ENCODE measurements at regions not wholly inside any gene's neighbourhood (a gene's known extent, or its start where the extent isn't known, plus 50 kb on each side); places are given as distances from the start of the nearest gene placed in this dataset.

- H3K27ac ChIP-seq (ENCODE audit: insufficient read depth in 1 of 2, low read depth in 1 of 2, low read length in 2 of 2, poor library complexity in 1 of 2, severe bottlenecking in 2 of 2): no peak overlapping the region
- peaks cover 0 to 17% (median 0%) of the 10 kb centered on the region in 5 experiments for H3K9me3 ChIP-seq (ENCODE audit: control extremely low read depth in 1 of 5, control insufficient read depth in 4 of 5, insufficient read depth in 2 of 5, low read depth in 1 of 5, low read length in 4 of 5)
- no peaks in the 10 kb centered on the region for H3K27me3 ChIP-seq (replicated peaks in 2 of 5; ENCODE audit: control insufficient read depth in 4 of 5, insufficient read depth in 5 of 5, low read length in 4 of 5)
- H3K4me1 ChIP-seq (ENCODE audit: control extremely low read depth in 1 of 4, control insufficient read depth in 4 of 4, insufficient read depth in 4 of 4, low read length in 3 of 4): no peaks in the 10 kb centered on the region
- WGBS (ENCODE audit: insufficient coverage): 100% methylated on average over 2 of the region's 4 CpGs
- H3K36me3 ChIP-seq (ENCODE audit: control insufficient read depth in 4 of 4, insufficient read depth in 4 of 4, low read length in 3 of 4): no peaks in the 10 kb centered on the region
- ChIA-PET CTCF (no interaction called here), POLR2A (no interaction called here)
- no peak overlapping the region for H3K4me3 ChIP-seq (ENCODE audit: control insufficient read depth in 1 of 7, extremely low read depth in 1 of 7, insufficient read depth in 4 of 7, low read depth in 2 of 7, low read length in 6 of 7)
- no peak for DNase-seq
Observed at GRCh38 chr2:52895726-52896340, 871.8 kb upstream of the CHAC2 start.

GRCh38 chr2:52886556-52886955 is 881.0 kb upstream of the CHAC2 start:
- Histone ChIP-seq H3K9me3 (ENCODE audit: control extremely low read depth in 1 of 5, control insufficient read depth in 4 of 5, insufficient read depth in 2 of 5, low read depth in 1 of 5, low read length in 4 of 5) (no peaks in the 10 kb centered on the region), H3K27me3 (replicated peaks in 2 of 5; ENCODE audit: control insufficient read depth in 4 of 5, insufficient read depth in 5 of 5, low read length in 4 of 5) (no peaks in the 10 kb centered on the region), H3K36me3 (ENCODE audit: control insufficient read depth in 4 of 4, insufficient read depth in 4 of 4, low read length in 3 of 4) (no peaks in the 10 kb centered on the region), H3K4me3 (ENCODE audit: control insufficient read depth in 1 of 7, extremely low read depth in 1 of 7, insufficient read depth in 4 of 7, low read depth in 2 of 7, low read length in 6 of 7) (no peak overlapping the region), H3K4me1 (ENCODE audit: control extremely low read depth in 1 of 4, control insufficient read depth in 4 of 4, insufficient read depth in 4 of 4, low read length in 3 of 4) (no peaks in the 10 kb centered on the region), H3K27ac (ENCODE audit: insufficient read depth in 1 of 2, low read depth in 1 of 2, low read length in 2 of 2, poor library complexity in 1 of 2, severe bottlenecking in 2 of 2) (no peak overlapping the region)
- ChIA-PET CTCF (no interaction called here), POLR2A (no interaction called here)
- DNase-seq: no peak
- 95% methylated on average over 2 of the region's 3 CpGs for WGBS (ENCODE audit: insufficient coverage)

GRCh38 chr2:52884761-52885352 is 882.7 kb upstream of the CHAC2 start:
- Histone ChIP-seq H3K27ac (ENCODE audit: insufficient read depth in 1 of 2, low read depth in 1 of 2, low read length in 2 of 2, poor library complexity in 1 of 2, severe bottlenecking in 2 of 2) (no peak overlapping the region), H3K4me3 (ENCODE audit: control insufficient read depth in 1 of 7, extremely low read depth in 1 of 7, insufficient read depth in 4 of 7, low read depth in 2 of 7, low read length in 6 of 7) (no peak overlapping the region), H3K36me3 (ENCODE audit: control insufficient read depth in 4 of 4, insufficient read depth in 4 of 4, low read length in 3 of 4) (no peaks in the 10 kb centered on the region), H3K27me3 (replicated peaks in 2 of 5; ENCODE audit: control insufficient read depth in 4 of 5, insufficient read depth in 5 of 5, low read length in 4 of 5) (no peaks in the 10 kb centered on the region), H3K9me3 (ENCODE audit: control extremely low read depth in 1 of 5, control insufficient read depth in 4 of 5, insufficient read depth in 2 of 5, low read depth in 1 of 5, low read length in 4 of 5) (no peaks in the 10 kb centered on the region), H3K4me1 (ENCODE audit: control extremely low read depth in 1 of 4, control insufficient read depth in 4 of 4, insufficient read depth in 4 of 4, low read length in 3 of 4) (no peaks in the 10 kb centered on the region)
- WGBS (ENCODE audit: insufficient coverage): no CpG with 5 or more reads among the region's 3 CpGs
- DNase-seq: no peak
- ChIA-PET CTCF (no interaction called here), POLR2A (no interaction called here)

GRCh38 chr2:52882974-52883373 is 884.6 kb upstream of the CHAC2 start:
- CTCF ChIA-PET: interaction anchor here (1.5 kb wide), 1 partner anchor 10 kb away, joined by 4 read pairs; no protein-coding TSS in a partner anchor
- H3K9me3 ChIP-seq (ENCODE audit: control extremely low read depth in 1 of 5, control insufficient read depth in 4 of 5, insufficient read depth in 2 of 5, low read depth in 1 of 5, low read length in 4 of 5): no peaks in the 10 kb centered on the region
- 50% methylated on average over 2 of the region's 2 CpGs for WGBS (ENCODE audit: insufficient coverage)

GRCh38 chr2:52881606-52882005 is 886.0 kb upstream of the CHAC2 start:
- POLR2A ChIA-PET: no interaction called here
- no peak for DNase-seq
- CTCF ChIA-PET: no interaction called here

More at GRCh38 chr2:52882974-52883373, 884.6 kb upstream of the CHAC2 start:
- POLR2A ChIA-PET: no interaction called here
- no peak overlapping the region for H3K27ac ChIP-seq (ENCODE audit: insufficient read depth in 1 of 2, low read depth in 1 of 2, low read length in 2 of 2, poor library complexity in 1 of 2, severe bottlenecking in 2 of 2)
- no peaks in the 10 kb centered on the region for H3K4me1 ChIP-seq (ENCODE audit: control extremely low read depth in 1 of 4, control insufficient read depth in 4 of 4, insufficient read depth in 4 of 4, low read length in 3 of 4)
- H3K36me3 ChIP-seq (ENCODE audit: control insufficient read depth in 4 of 4, insufficient read depth in 4 of 4, low read length in 3 of 4): no peaks in the 10 kb centered on the region
- H3K4me3 ChIP-seq (ENCODE audit: control insufficient read depth in 1 of 7, extremely low read depth in 1 of 7, insufficient read depth in 4 of 7, low read depth in 2 of 7, low read length in 6 of 7): no peak overlapping the region
- H3K27me3 ChIP-seq (replicated peaks in 2 of 5; ENCODE audit: control insufficient read depth in 4 of 5, insufficient read depth in 5 of 5, low read length in 4 of 5): no peaks in the 10 kb centered on the region
- no peak for DNase-seq

GRCh38 chr2:52880872-52881271 is 886.7 kb upstream of the CHAC2 start:
- no peak overlapping the region for H3K4me3 ChIP-seq (ENCODE audit: control insufficient read depth in 1 of 7, extremely low read depth in 1 of 7, insufficient read depth in 4 of 7, low read depth in 2 of 7, low read length in 6 of 7)
- H3K36me3 ChIP-seq (ENCODE audit: control insufficient read depth in 4 of 4, insufficient read depth in 4 of 4, low read length in 3 of 4): no peaks in the 10 kb centered on the region
- no peaks in the 10 kb centered on the region for H3K4me1 ChIP-seq (ENCODE audit: control extremely low read depth in 1 of 4, control insufficient read depth in 4 of 4, insufficient read depth in 4 of 4, low read length in 3 of 4)
- DNase-seq: peak in 1 of 3 donors; percentile 13
- ChIA-PET CTCF (no interaction called here), POLR2A (no interaction called here)
- no peaks in the 10 kb centered on the region for H3K27me3 ChIP-seq (replicated peaks in 2 of 5; ENCODE audit: control insufficient read depth in 4 of 5, insufficient read depth in 5 of 5, low read length in 4 of 5)
- H3K27ac ChIP-seq (ENCODE audit: insufficient read depth in 1 of 2, low read depth in 1 of 2, low read length in 2 of 2, poor library complexity in 1 of 2, severe bottlenecking in 2 of 2): no peak overlapping the region
- WGBS (ENCODE audit: insufficient coverage): 96% methylated on average over 3 of the region's 3 CpGs
- H3K9me3 ChIP-seq (ENCODE audit: control extremely low read depth in 1 of 5, control insufficient read depth in 4 of 5, insufficient read depth in 2 of 5, low read depth in 1 of 5, low read length in 4 of 5): no peaks in the 10 kb centered on the region

More at GRCh38 chr2:52881606-52882005, 886.0 kb upstream of the CHAC2 start:
- H3K36me3 ChIP-seq (ENCODE audit: control insufficient read depth in 4 of 4, insufficient read depth in 4 of 4, low read length in 3 of 4): no peaks in the 10 kb centered on the region
- H3K27me3 ChIP-seq (replicated peaks in 2 of 5; ENCODE audit: control insufficient read depth in 4 of 5, insufficient read depth in 5 of 5, low read length in 4 of 5): no peaks in the 10 kb centered on the region
- WGBS (ENCODE audit: insufficient coverage): no CpG with 5 or more reads among the region's 1 CpG
- H3K4me1 ChIP-seq (ENCODE audit: control extremely low read depth in 1 of 4, control insufficient read depth in 4 of 4, insufficient read depth in 4 of 4, low read length in 3 of 4): no peaks in the 10 kb centered on the region
- no peak overlapping the region for H3K4me3 ChIP-seq (ENCODE audit: control insufficient read depth in 1 of 7, extremely low read depth in 1 of 7, insufficient read depth in 4 of 7, low read depth in 2 of 7, low read length in 6 of 7)
- H3K9me3 ChIP-seq (ENCODE audit: control extremely low read depth in 1 of 5, control insufficient read depth in 4 of 5, insufficient read depth in 2 of 5, low read depth in 1 of 5, low read length in 4 of 5): no peaks in the 10 kb centered on the region
- H3K27ac ChIP-seq (ENCODE audit: insufficient read depth in 1 of 2, low read depth in 1 of 2, low read length in 2 of 2, poor library complexity in 1 of 2, severe bottlenecking in 2 of 2): no peak overlapping the region

- DNase-seq: no peak
Observed at GRCh38 chr2:52879561-52879960, 888.0 kb upstream of the CHAC2 start.

More at GRCh38 chr2:52879561-52879960, 888.0 kb upstream of the CHAC2 start:
- 93% methylated on average over 3 of the region's 4 CpGs for WGBS (ENCODE audit: insufficient coverage)
- Histone ChIP-seq H3K27me3 (replicated peaks in 2 of 5; ENCODE audit: control insufficient read depth in 4 of 5, insufficient read depth in 5 of 5, low read length in 4 of 5) (no peaks in the 10 kb centered on the region), H3K4me1 (ENCODE audit: control extremely low read depth in 1 of 4, control insufficient read depth in 4 of 4, insufficient read depth in 4 of 4, low read length in 3 of 4) (no peaks in the 10 kb centered on the region), H3K9me3 (ENCODE audit: control extremely low read depth in 1 of 5, control insufficient read depth in 4 of 5, insufficient read depth in 2 of 5, low read depth in 1 of 5, low read length in 4 of 5) (no peaks in the 10 kb centered on the region), H3K36me3 (ENCODE audit: control insufficient read depth in 4 of 4, insufficient read depth in 4 of 4, low read length in 3 of 4) (no peaks in the 10 kb centered on the region), H3K27ac (ENCODE audit: insufficient read depth in 1 of 2, low read depth in 1 of 2, low read length in 2 of 2, poor library complexity in 1 of 2, severe bottlenecking in 2 of 2) (no peak overlapping the region), H3K4me3 (ENCODE audit: control insufficient read depth in 1 of 7, extremely low read depth in 1 of 7, insufficient read depth in 4 of 7, low read depth in 2 of 7, low read length in 6 of 7) (no peak overlapping the region)
- ChIA-PET CTCF (no interaction called here), POLR2A (no interaction called here)

Measured in common myeloid progenitor, CD34-positive (primary cell).